Neural crest cell (in vitro differentiated cells): ENCODE measurements at regions not wholly inside any gene's neighbourhood (a gene's known extent, or its start where the extent isn't known, plus 50 kb on each side); places are given as distances from the start of the nearest gene placed in this dataset.

ENCODE experiments used
- DNase-seq: peaks from one replicate; pipeline ENCODE4 v3.0.0; 2021; ENCODE audit warnings: low read depth, mixed read lengths, low spot score
- H3K27ac Mint-ChIP-seq: one replicate; pipeline ENCODE4 v1.8.0; 2021; ENCODE audit warnings: mild to moderate bottlenecking, mixed read lengths; ENCODE audit not compliant: unreplicated experiment
- H3K27me3 Mint-ChIP-seq: 2 replicates; pipeline ENCODE4 v1.8.0; 2021; ENCODE audit warnings: low read depth, mild to moderate bottlenecking, mixed read lengths
- H3K36me3 Mint-ChIP-seq: 2 replicates; pipeline ENCODE4 v1.8.0; 2021; ENCODE audit warnings: low read depth, mild to moderate bottlenecking, mixed read lengths
- H3K4me1 Mint-ChIP-seq: 2 replicates; pipeline ENCODE4 v1.8.0; 2021; ENCODE audit warnings: mixed read lengths
- H3K4me3 Mint-ChIP-seq: one replicate; pipeline ENCODE4 v1.8.0; 2021; ENCODE audit warnings: mild to moderate bottlenecking, mixed read lengths
- H3K9me3 Mint-ChIP-seq: 2 replicates; pipeline ENCODE4 v1.8.0; 2021; ENCODE audit warnings: mixed read lengths
- CTCF ChIP-seq: fragments of 200-600 bp; sonication (generic); conservative IDR thresholded peaks from 2 replicates; pipeline ENCODE4 v1.5.0; 2021; ENCODE audit warnings: antibody characterized with exemption, mild to moderate bottlenecking

- Mint-ChIP-seq H3K4me1 (no peaks in the 10 kb centered on the region), H3K9me3 (no peaks in the 10 kb centered on the region), H3K4me3 (no peak overlapping the region), H3K27me3 (peaks cover 3% of the 10 kb centered on the region), H3K36me3 (no peaks in the 10 kb centered on the region), H3K27ac (no peak overlapping the region)
- TF ChIP-seq CTCF = no peak
- no peak for DNase-seq
Measured at GRCh38 chr1:100614570-100614969, 76.6 kb downstream of the GPR88 start.

GRCh38 chr1:100615686-100616085, 77.7 kb downstream of the GPR88 start:
- DNase-seq = no peak
- Mint-ChIP-seq H3K27me3 (no peaks in the 10 kb centered on the region), H3K27ac (no peak overlapping the region), H3K36me3 (no peaks in the 10 kb centered on the region), H3K4me3 (no peak overlapping the region), H3K4me1 (no peaks in the 10 kb centered on the region), H3K9me3 (no peaks in the 10 kb centered on the region)
- no peak for TF ChIP-seq CTCF

- no peaks in the 10 kb centered on the region for H3K9me3 Mint-ChIP-seq
- H3K27ac Mint-ChIP-seq = no peak overlapping the region
- no peak for TF ChIP-seq CTCF
- no peak overlapping the region for H3K4me3 Mint-ChIP-seq
- H3K4me1 Mint-ChIP-seq = no peaks in the 10 kb centered on the region
- DNase-seq = no peak
- no peaks in the 10 kb centered on the region for H3K27me3 Mint-ChIP-seq
- H3K36me3 Mint-ChIP-seq = no peaks in the 10 kb centered on the region
Measured at GRCh38 chr1:100616121-100616621, 78.2 kb downstream of the GPR88 start.

GRCh38 chr1:100622037-100622436, 84.1 kb downstream of the GPR88 start:
- no peaks in the 10 kb centered on the region for H3K36me3 Mint-ChIP-seq
- H3K27me3 Mint-ChIP-seq = no peaks in the 10 kb centered on the region
- no peaks in the 10 kb centered on the region for H3K9me3 Mint-ChIP-seq
- H3K4me3 Mint-ChIP-seq = no peak overlapping the region
- H3K4me1 Mint-ChIP-seq = peaks cover 11% of the 10 kb centered on the region
- no peak for DNase-seq
- peak overlapping the region; percentile 45 for H3K27ac Mint-ChIP-seq
- TF ChIP-seq CTCF = no peak

- H3K9me3 Mint-ChIP-seq = no peaks in the 10 kb centered on the region
Measured at GRCh38 chr1:100622506-100622905, 84.6 kb downstream of the GPR88 start.

More at GRCh38 chr1:100622506-100622905, 84.6 kb downstream of the GPR88 start:
- H3K36me3 Mint-ChIP-seq = no peaks in the 10 kb centered on the region
- no peak for TF ChIP-seq CTCF
- H3K4me1 Mint-ChIP-seq = peaks cover 11% of the 10 kb centered on the region
- H3K27ac Mint-ChIP-seq = no peak overlapping the region
- H3K27me3 Mint-ChIP-seq = no peaks in the 10 kb centered on the region
- no peak overlapping the region for H3K4me3 Mint-ChIP-seq
- DNase-seq = no peak
